ENCODE measurements at regions not wholly inside any gene's neighbourhood (a gene's known extent, or its start where the extent isn't known, plus 50 kb on each side); places are given as distances from the start of the nearest gene placed in this dataset.

- no peak for TF ChIP-seq ZNF114 (CRISPR knock-in tag; IDR thresholded peaks at IDR 0.05)
- TF ChIP-seq CTCF (conservative IDR thresholded peaks at IDR 0.05; ENCODE audit: low read depth in 2 of 2): no peak
These were observed 629.3 kb upstream of the NEGR1 start (continued) for GRCh38 chr1:72911656-72912055.

- no peaks in the 10 kb centered on the region for H4K20me1 ChIP-seq (replicated peaks; ENCODE audit: insufficient read depth)
- no peaks in the 10 kb centered on the region for H3K27me3 ChIP-seq (ENCODE audit: insufficient read depth)
- no peak for TF ChIP-seq CTCF (conservative IDR thresholded peaks at IDR 0.05; ENCODE audit: low read depth in 2 of 2)
- no peak for TF ChIP-seq ETS1 (IDR thresholded peaks at IDR 0.05)
- no peak for TF ChIP-seq NANOG (IDR thresholded peaks at IDR 0.05; ENCODE audit: borderline replicate concordance)
- TF ChIP-seq CREB1 (CRISPR knock-in tag; IDR thresholded peaks at IDR 0.05; ENCODE audit: low read depth): no peak
- H3K27ac ChIP-seq (ENCODE audit: low read depth): no peak overlapping the region
- peaks cover 6% of the 10 kb centered on the region for H3K9me3 Mint-ChIP-seq
- H3K4me1 Mint-ChIP-seq: peaks cover 6% of the 10 kb centered on the region; the same call in 2 of the 3 replicates
- H3K36me3 Mint-ChIP-seq (ENCODE audit: low read depth): peaks cover 6% of the 10 kb centered on the region; the same call in 1 of the 3 replicates
- no peaks in the 10 kb centered on the region for H3K36me3 ChIP-seq (ENCODE audit: insufficient read depth)
- no peak overlapping the region for H3K4me3 Mint-ChIP-seq
- H3K79me2 ChIP-seq (replicated peaks; ENCODE audit: insufficient read depth): peaks cover 5% of the 10 kb centered on the region
- H3K27me3 Mint-ChIP-seq (ENCODE audit: insufficient read depth, low read depth, poor library complexity): no peaks in the 10 kb centered on the region
- no peaks in the 10 kb centered on the region for H3F3A ChIP-seq (replicated peaks; ENCODE audit: low read depth)
- peaks cover 8% of the 10 kb centered on the region for H3K4me1 ChIP-seq (ENCODE audit: insufficient read depth)
- H2AFZ ChIP-seq: no peak overlapping the region
- H3K4me3 ChIP-seq: no peak overlapping the region
- H3K9me2 ChIP-seq (ENCODE audit: insufficient read depth): no peaks in the 10 kb centered on the region
- ATAC-seq (no peak), DNase-seq (ENCODE audit: low spot score) (no peak)
- H3K27ac Mint-ChIP-seq: peak overlapping the region; percentile 9; the same call in 1 of the 2 replicates
- H3K4me2 ChIP-seq: no peak overlapping the region
These were observed 613.9 kb upstream of the NEGR1 start for GRCh38 chr1:72896256-72896655.

GRCh38 chr1:72892461-72892860 lies 610.1 kb upstream of the NEGR1 start:
- no peaks in the 10 kb centered on the region for H4K20me1 ChIP-seq (replicated peaks; ENCODE audit: insufficient read depth)
- no peaks in the 10 kb centered on the region for H3K9me2 ChIP-seq (ENCODE audit: insufficient read depth)
- no peak for ATAC-seq
- H3K4me2 ChIP-seq: no peak overlapping the region
- Mint-ChIP-seq H3K36me3 (ENCODE audit: low read depth) (no peaks in the 10 kb centered on the region), H3K9me3 (no peaks in the 10 kb centered on the region), H3K4me3 (no peak overlapping the region), H3K27me3 (ENCODE audit: insufficient read depth, low read depth, poor library complexity) (no peaks in the 10 kb centered on the region), H3K27ac (no peak overlapping the region), H3K4me1 (peaks cover 6% of the 10 kb centered on the region; the same call in 2 of the 3 replicates)
- no peak overlapping the region for H2AFZ ChIP-seq
- no peaks in the 10 kb centered on the region for H3F3A ChIP-seq (replicated peaks; ENCODE audit: low read depth)
- no peaks in the 10 kb centered on the region for H3K36me3 ChIP-seq (ENCODE audit: insufficient read depth)
- TF ChIP-seq EZH2phosphoT487 (IDR thresholded peaks at IDR 0.05; ENCODE audit: unreplicated experiment) (no peak), REST (IDR thresholded peaks at IDR 0.05; ENCODE audit: unreplicated experiment) (no peak), CTCF (conservative IDR thresholded peaks at IDR 0.05; ENCODE audit: low read depth in 2 of 2) (no peak), CREB1 (CRISPR knock-in tag; IDR thresholded peaks at IDR 0.05; ENCODE audit: low read depth) (no peak), STAT1 (IDR thresholded peaks at IDR 0.05; ENCODE audit: unreplicated experiment) (no peak)
- peaks cover 5% of the 10 kb centered on the region for H3K79me2 ChIP-seq (replicated peaks; ENCODE audit: insufficient read depth)
- no peak overlapping the region for H3K27ac ChIP-seq (ENCODE audit: low read depth)
- DNase-seq (ENCODE audit: low spot score): no peak
- peaks cover 4% of the 10 kb centered on the region for H3K4me1 ChIP-seq (ENCODE audit: insufficient read depth)
- no peak overlapping the region for H3K4me3 ChIP-seq
- H3K27me3 ChIP-seq (ENCODE audit: insufficient read depth): no peaks in the 10 kb centered on the region

Data from GM23338 (cell line).